HG02610 (cell line): ENCODE measurements at regions not wholly inside any gene's neighbourhood (a gene's known extent, or its start where the extent isn't known, plus 50 kb on each side); places are given as distances from the start of the nearest gene placed in this dataset.

Experiments
- ATAC-seq: cut with Tn5 transposase; IDR thresholded peaks from one replicate; pipeline ENCODE4 v1.9.1; 2021; ENCODE audit warnings: mild to moderate bottlenecking, moderate library complexity; ENCODE audit not compliant: unreplicated experiment

DNA sequence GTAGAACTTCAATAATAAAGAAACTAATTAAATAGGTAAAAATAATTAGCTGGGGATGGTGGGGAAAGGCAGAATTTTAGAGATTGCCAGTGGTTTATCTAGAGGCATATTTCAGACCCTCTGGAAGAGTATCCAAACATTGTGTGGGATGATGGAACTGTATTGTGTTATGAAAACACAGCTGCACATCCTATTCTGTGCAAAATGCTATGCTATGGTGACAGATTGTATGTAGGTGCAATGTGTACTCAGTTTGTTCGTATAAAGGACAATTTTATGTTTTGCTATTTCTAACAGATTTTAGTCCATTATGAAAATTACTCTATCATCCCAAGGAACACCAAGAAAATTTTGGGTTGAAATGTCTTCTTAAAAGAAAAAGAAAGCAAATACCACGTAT is 1054.7 kb downstream of the PDHA2 start:
- no peak for ATAC-seq

- ATAC-seq = no peak
Measured at GRCh38 chr4:96895826-96896225, 1055.9 kb downstream of the PDHA2 start.

DNA sequence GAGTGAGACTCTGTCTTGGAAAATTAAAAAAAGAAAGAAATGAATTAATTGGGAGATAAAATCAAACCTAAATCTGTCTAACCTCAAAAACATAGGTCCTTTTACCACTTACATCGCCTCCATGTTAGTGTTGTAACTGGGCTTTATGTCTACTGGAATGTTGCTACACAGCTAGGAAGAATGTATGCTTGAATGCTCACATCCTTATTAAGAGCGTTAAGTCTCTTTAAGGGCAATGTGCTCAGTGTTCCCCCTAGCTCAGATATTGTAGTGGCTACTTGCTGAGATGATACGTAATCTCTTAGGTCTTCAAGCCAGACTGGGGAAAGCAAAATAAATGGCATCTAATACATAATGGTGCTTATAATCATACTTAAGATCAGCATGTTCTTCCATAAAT is 1072.8 kb downstream of the PDHA2 start:
- ATAC-seq = no peak

GRCh38 chr4:96913441-96914080 is 1073.7 kb downstream of the PDHA2 start:
- ATAC-seq = no peak

DNA sequence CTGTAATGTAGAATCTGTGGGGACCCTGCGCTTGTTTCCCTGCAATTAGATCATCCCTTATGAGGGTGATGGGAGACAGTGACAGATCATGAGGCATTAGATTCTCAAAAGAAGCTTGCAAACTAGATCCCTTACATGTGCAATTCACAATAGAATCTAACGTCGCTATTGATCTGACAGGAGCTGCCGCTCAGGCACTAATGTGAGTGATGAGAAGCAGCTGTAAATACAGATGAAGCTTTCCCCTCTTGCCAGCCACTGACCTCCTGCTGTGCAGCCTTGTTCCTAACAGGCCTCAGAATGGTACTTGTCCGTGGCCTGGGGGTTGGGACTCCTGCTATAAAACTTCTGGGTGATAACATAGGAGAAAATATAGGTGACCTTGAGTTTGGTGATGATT is 1076.8 kb downstream of the PDHA2 start:
- ATAC-seq = no peak

DNA sequence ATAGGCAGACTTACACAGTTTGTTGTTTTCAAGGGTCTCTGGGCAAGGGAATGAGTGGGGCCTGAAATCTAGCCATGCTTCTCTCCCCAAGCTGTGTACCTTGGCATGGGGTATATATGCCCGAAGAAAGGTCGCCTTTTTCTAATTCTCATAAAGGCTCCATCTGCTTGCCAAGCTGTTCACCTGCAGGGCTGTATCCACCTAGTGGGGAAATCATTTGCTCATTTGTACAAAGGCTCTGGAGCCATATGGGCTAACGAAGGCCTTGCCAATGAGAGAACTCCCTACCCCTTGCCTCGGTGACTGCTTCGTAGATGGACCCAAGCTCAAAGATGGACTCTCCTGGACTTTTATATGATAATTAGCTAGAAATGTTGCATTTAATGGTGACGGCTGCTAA is 1097.0 kb downstream of the PDHA2 start:
- ATAC-seq = no peak

DNA sequence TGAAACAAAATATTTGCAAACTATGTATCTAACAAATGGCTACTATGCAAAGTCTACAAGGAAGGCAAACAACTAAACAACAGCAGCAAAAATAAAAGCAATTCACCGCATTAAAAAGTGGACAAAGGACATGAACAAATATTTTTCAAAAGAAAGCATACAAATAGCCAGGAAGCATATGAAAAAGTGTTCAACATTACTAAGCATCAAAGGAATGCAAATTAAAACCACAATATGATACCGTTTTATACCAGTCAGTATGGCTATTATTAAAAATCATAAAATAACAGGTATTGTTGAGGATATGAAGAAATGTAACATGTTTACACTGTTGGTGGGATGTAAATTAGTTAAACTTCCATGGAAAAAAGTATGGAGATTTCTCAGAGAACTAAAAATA is 1106.7 kb downstream of the PDHA2 start:
- ATAC-seq = no peak

DNA sequence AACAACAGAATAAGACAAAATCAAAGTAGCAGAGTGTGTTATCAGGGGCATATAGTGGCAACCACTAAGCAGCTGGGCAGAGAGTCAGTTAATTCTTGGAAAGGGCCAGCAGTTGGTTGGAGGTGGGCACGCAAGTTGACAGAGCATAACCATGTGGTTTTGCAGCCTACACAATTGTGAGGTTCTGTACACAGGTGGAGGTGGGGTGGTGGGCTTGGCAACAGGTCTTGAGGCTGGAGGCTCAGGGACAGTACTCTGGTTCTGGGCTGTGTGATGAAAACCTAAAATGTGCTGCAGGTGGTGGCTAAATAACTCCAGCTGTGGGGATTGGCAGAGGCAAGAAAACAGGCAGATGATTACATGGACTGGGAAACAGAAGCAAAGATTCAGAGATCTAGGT is 1112.7 kb downstream of the PDHA2 start:
- ATAC-seq = no peak

GRCh38 chr4:96955226-96955625 is 1115.3 kb downstream of the PDHA2 start:
- ATAC-seq = no peak

GRCh38 chr4:96955691-96956090 is 1115.8 kb downstream of the PDHA2 start:
- ATAC-seq = no peak

DNA sequence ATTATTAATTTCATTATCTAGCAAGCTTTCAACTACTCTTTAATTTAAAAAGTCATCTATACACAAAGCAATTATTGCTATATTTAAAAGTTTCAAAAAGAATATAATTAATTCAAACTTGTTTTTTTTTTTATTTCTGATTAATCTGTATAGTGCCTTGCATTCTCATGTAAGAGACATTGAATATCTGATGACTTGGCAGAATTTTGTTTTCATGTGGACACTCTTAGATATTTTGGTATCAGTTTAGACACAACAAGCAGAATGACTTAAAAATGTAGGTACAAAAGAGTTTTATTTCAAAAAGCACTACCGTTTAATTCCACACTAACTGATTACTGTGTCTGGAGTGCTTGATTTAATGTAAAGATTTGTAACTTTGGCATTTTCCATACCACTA is 1129.6 kb downstream of the PDHA2 start:
- ATAC-seq = no peak

DNA sequence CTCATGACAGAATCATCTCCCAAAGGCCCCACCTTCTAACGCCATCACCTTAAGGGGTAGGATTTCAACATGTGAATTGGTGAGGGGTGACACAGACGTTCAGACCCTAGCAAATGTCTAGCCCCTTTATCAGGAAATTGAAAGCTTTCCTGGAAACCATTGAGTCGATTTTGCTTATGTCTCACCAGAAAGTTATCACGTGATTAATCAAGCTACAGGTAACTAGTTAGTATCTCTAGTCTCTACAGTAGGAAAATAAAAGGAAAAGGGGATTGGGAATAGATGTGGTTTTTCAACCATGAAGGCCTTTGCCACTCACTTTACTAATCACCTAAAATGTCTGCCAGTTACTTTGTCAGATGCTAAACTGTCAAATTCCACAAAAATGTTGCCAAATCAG is 1133.0 kb downstream of the PDHA2 start:
- no peak for ATAC-seq

DNA sequence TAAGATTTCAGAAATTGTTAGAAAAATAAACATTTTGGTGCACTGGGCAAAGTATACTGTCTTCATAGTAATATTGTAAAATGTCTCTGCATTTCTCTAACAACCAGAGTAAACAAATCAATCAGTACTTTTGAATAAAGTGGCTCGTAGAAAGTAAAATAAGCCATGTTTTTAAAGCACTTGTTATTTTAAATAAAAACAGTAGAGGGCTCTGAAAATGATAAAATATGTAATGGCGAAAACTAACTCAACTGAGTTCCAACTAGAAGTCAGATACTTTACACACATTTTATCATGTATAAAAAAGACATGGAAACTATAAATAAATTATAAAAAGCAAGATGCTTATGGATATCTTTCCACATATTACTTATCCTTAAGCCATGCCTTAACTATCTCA is 1134.4 kb downstream of the PDHA2 start:
- no peak for ATAC-seq

- ATAC-seq = no peak
Measured at GRCh38 chr4:96983830-96984229, 1143.9 kb downstream of the PDHA2 start.

- no peak for ATAC-seq
Measured at GRCh38 chr4:96986816-96987215, 1146.9 kb downstream of the PDHA2 start.

- no peak for ATAC-seq
Measured at GRCh38 chr4:96991083-96991482, 1151.2 kb downstream of the PDHA2 start.

DNA sequence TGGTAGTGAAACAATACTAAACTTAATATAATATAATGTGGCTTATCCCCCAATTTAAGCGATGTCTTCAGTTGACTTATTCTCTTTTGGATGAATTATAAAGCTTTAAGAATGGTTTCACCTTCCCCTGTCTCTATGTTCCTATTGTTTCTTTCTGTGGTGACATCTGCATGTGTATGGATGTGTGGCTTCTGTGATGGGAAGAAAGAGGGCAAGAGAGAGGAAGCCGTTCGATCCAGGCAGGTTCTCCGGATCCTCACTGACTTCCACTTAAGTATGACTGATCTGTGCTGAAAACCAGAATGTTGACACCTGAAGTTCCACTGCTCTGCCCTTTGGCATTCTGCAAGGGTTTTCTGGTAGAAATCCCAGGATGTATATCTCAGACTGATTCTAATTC is 1150.8 kb downstream of the STPG2 start:
- ATAC-seq = no peak

- peak; percentile 57 for ATAC-seq
Measured at GRCh38 chr4:96993560-96993959, 1149.7 kb downstream of the STPG2 start.

DNA sequence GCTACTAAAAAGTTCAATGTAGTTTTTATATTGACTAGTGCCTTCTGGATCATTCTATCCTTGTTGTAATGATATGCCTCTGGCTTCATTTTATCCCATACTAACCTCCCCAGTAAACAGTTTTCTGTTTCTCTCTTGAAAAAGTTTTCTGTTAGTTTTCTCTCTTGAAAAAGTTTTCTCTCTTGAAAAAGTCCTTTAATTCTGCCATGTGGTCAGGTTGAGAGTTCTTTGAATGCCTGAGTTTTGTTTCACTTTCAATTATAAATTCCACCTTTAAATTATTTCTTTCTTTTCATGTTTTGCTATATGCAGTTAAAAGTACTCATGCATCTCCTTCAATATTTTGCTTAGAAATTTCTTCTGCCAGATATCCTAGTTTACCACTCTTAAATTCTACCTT is 1139.6 kb downstream of the STPG2 start:
- no peak for ATAC-seq

DNA sequence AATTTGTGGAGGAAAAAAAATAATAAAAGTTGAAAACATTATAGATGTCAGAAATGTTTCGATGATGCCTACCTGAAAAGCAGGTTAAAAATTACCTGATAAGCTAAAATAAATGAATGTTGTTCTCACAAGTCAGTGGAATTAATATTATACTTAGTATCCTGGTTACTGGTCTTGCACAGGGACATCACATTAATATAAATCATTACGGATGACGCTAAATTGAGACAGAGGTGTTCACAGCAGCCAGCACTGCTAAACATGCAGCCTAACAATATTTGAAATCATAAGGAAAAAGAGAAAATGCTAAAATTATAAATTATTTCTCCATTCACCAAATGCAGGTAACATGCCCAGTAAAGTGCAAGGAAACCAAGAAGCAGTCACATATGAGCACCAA is 1130.0 kb downstream of the STPG2 start:
- ATAC-seq = no peak

- no peak for ATAC-seq
Measured at GRCh38 chr4:97013711-97014110, 1129.6 kb downstream of the STPG2 start.

DNA sequence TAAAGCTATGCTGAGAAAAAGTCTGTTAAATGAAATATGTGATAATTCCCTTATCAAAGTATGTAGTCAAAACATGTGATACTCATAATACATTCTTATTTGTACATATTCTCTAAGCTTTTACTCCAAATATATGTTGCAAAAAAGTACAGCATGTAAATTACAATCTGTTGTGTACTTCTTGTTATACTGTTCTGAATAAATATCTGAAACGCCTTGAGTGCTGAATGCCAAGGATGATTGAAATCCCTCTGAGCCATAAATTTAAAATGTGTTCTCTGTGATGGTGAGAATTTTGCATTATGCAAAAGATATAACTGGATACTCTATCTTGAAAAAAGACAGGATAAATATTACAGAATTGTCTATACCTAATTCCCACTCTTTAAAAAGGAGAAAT is 1128.0 kb downstream of the STPG2 start:
- ATAC-seq = no peak

- ATAC-seq = no peak
Measured at GRCh38 chr4:97016186-97016907, 1126.9 kb downstream of the STPG2 start.
